ENCODE measurements at regions not wholly inside any gene's neighbourhood (a gene's known extent, or its start where the extent isn't known, plus 50 kb on each side); places are given as distances from the start of the nearest gene placed in this dataset.

DNA sequence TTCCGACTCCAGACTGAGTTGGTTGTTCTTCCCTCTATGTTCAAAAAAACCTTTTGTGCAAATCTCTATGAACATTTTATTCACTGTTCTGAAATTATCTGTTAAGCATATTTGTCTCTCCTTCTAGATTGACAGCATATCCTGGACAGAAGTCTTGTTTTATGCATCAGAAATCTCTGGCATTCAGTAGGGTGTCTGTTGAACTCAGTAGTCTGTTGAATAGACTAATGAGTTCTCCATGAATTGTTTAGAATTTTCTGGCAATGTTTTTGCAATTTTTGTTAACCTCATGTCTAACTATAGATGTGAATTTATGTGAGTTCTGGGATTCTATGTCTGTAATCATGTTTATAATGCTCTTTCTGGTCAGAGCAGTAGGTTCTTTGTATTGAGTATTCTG, 222.5 kb upstream of the KCNMB2 start:
- TF ChIP-seq, protein P1, sequence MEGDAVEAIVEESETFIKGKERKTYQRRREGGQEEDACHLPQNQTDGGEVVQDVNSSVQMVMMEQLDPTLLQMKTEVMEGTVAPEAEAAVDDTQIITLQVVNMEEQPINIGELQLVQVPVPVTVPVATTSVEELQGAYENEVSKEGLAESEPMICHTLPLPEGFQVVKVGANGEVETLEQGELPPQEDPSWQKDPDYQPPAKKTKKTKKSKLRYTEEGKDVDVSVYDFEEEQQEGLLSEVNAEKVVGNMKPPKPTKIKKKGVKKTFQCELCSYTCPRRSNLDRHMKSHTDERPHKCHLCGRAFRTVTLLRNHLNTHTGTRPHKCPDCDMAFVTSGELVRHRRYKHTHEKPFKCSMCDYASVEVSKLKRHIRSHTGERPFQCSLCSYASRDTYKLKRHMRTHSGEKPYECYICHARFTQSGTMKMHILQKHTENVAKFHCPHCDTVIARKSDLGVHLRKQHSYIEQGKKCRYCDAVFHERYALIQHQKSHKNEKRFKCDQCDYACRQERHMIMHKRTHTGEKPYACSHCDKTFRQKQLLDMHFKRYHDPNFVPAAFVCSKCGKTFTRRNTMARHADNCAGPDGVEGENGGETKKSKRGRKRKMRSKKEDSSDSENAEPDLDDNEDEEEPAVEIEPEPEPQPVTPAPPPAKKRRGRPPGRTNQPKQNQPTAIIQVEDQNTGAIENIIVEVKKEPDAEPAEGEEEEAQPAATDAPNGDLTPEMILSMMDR (IDR thresholded peaks at IDR 0.05): no peak
- no peak for TF ChIP-seq POLR2AphosphoS5 (IDR thresholded peaks at IDR 0.05)
